ENCODE measurements at regions not wholly inside any gene's neighbourhood (a gene's known extent, or its start where the extent isn't known, plus 50 kb on each side); places are given as distances from the start of the nearest gene placed in this dataset.

DNA sequence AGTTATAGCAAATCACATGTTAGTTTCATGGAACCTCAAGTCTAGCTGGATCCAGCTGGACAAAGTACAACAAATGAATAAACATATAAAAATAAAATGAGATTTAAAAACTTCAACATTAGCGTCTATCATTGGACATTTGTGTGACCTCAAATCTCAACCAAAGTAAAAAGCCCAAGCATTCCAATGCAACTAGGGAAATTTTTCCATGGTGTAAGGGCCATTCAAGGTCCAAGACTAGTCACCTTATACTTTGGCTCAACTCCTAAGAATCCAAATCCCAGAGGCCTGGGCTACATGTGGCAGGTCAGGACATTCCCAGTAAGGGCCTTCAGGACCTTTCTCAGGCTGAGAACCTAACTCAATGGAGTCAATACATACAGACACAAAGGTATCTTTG, 137.4 kb upstream of the DMAC1 start:
- DNase-seq, result no peak

GRCh38 chr9:7936163-7936562, 136.6 kb upstream of the DMAC1 start:
- DNase-seq, result no peak

- peak; percentile 85 for DNase-seq
Observed at GRCh38 chr9:7935681-7936080, 136.1 kb upstream of the DMAC1 start.

DNA sequence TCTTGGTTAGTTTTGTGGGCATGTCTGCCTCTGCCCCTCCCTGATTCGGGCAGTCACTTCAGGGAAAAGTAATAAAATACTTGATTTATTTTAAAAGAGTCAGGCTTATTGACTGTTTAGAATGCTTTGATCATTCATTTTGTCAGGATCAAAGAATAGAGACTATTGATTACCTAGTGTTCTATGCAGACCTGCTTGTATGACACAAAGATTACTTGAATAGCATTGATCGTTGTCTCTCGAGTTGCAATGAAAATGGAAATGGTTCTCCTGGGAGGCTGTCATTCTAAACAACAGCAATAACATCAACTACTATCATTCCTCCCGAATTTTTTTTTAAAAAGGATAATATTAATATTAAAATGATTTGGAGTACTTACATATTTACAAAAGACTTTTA, 133.2 kb upstream of the DMAC1 start:
- no peak for DNase-seq

DNA sequence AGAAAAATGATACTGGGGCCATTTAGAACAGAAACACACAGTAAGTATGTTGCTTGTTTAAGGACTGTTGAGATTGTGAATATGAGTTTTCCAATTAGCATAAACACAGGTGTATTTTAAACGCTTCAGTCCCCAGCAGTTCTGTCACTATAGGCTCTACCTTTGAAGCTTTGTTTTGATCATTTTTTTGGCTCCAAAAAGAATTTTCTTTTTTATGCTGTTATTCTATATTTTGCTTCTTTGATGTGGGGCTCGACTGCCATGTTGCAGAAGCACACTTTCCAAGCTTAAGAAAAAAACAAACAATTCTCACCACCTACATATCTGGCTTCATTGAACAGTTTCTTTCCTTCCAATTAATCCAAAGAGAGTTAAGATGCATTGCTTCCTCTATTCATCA, 131.0 kb upstream of the DMAC1 start:
- no peak for DNase-seq

DNA sequence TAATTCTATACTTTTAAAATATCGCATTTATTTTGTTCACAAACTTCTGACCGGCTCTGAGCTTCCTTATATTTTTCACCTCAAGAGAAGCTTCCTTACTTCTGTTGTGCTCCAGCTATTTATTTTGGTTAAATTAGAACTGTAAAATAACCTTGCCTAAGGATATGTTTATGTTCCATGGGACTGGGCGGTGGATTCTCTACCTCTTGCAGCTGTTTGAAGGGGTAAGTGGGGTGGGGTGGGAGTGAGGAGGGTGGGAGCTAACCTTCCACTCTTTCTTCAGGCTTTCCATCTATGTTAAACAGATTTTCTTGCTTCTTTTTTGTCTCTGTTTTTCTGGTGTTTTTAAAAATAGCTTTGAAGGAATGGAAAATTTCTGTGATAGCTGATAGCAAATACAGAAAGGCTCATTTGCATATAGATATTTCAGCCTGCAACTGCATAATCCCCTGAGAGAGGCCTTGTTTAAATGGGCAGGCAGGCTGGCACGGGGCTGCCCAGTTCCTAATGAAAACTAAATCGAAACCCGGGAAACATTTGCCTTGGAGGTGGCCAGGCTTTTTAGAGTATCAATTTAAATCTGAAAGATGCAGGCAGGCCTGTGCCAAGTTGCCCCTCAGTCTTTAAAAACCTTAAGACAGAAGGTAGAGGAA, 122.1 kb upstream of the DMAC1 start:
- DNase-seq, result no peak

- no peak for DNase-seq
Observed at GRCh38 chr9:7912037-7912535, 112.5 kb upstream of the DMAC1 start.

DNA sequence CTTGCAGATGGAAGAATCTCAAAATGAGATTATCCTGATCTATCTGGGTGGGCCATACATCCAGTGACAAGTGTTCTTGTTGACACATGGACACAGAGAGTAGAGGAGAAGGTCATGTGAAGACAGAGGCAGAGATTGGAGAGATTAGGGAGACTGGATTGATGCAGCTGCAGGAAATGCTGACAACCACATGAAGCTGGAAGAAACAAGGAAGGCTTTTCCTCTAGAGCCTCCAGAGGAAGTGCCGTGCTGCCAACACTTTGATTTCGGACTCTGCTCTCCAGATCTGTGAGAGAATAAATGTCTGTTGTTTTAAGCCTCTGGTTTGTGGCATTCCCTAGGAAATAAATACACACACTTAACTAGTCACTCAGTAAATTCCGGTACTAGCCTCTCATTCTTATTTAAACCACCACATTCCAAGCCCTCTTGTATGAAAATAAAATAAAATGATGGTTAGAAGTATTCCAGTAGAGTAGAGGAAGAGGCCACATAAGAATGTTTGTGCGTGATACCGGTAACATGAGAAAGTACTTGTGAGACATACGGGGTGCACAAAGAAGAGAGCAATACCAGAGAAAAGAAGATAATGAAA, 110.9 kb upstream of the DMAC1 start:
- no peak for DNase-seq

- DNase-seq, result no peak
Observed at GRCh38 chr9:7909537-7909936, 110.0 kb upstream of the DMAC1 start.

DNA sequence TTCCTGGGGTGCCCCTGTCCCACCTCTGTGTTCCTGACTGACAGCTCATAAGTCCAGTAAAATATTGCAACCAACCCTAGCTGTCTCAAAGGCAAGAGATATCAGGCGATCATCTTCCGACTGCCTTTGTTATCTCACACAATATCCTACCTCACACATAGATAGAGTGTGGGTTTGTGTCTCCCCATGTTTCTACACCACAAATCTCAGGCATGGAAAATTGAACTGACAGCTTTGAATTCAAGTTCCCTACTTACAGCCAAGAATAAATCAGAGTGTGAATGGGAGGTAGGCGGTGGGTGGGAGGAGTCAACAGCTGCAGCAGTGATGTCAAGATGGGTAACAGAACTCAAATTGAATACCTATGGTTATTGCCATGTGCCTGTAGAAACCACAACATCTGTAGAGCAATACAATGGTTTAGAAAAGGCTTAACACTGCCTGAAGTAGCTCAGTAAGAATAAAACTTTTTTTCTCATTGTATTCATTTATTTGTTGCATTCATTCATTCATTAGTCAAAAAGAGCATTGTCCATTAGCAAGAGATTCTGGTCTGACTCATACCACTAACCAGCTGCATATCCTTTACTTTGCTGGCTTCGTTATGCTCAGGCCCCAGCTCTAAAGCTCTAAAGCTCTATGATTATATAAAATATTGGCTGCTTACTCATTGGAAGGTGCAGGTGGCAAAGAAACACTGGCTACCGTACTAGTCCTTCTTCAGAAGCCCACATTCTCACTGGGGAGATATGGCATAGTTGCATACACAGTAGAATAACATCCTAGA, 108.2 kb upstream of the DMAC1 start:
- DNase-seq, result no peak

- DNase-seq, result no peak
Observed at GRCh38 chr9:7906783-7907550, 107.4 kb upstream of the DMAC1 start.

- DNase-seq, result no peak
Observed at GRCh38 chr9:7901621-7902020, 102.0 kb upstream of the DMAC1 start.

DNA sequence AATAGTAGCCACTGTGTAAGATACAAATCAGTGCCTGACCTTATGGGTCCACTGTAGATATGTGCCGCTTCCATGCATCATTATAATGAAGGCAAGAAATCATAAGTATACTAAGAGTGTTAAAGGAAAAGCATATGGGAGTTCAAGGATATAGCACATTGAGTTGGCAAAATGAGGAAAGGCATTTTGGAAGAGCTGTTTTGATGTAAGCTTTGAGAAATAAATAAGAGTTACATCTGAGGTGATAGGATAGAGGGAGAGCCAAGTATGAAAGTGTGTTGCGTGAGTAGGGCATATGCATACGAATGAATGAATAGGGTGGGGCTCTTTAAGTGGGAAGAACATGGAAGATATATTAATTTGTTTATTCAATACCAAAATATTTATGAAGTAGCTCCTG, 101.0 kb upstream of the DMAC1 start:
- no peak for DNase-seq

DNA sequence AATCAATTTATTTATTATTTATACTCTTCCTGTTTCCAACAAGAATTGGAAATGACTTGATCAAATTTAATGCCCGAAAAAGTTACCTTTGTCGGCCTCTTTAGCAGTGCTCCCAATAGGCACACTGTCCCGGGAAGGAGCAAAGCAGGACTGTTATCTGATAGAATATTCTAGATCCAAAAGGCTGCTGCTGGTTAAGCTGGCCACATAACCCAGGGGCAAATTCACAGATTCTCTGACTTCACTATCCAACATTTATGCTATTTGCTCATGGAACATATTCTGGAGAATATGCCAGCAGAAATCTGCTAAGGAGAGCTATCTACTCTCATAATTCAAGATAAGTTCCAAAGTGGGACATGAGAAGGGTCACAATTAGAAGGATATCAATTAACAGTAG, 100.2 kb upstream of the DMAC1 start:
- no peak for DNase-seq

GRCh38 chr9:7894231-7894630, 94.7 kb upstream of the DMAC1 start:
- no peak for DNase-seq

DNA sequence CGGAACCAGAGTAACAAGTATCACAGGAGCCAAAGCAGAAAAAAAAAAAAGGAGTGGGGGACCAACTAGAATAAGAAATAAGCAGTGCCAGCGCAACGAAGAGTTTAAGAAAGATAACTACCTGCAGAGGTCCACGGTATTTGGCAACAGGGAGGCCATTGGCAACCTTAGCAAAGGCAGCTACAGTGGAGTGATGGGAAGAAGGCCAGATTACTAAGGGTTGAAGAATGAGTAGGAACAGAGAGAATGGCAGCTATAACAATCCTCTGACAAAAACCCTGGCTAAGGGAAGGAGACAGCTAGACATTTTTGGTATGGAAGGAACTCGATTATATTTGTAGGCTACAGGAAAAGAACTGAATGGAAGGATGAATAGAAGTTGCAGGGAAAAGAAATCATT, 93.4 kb upstream of the DMAC1 start:
- DNase-seq, result no peak

GRCh38 chr9:7879551-7880245, 80.1 kb upstream of the DMAC1 start:
- peak; percentile 42 for DNase-seq

DNA sequence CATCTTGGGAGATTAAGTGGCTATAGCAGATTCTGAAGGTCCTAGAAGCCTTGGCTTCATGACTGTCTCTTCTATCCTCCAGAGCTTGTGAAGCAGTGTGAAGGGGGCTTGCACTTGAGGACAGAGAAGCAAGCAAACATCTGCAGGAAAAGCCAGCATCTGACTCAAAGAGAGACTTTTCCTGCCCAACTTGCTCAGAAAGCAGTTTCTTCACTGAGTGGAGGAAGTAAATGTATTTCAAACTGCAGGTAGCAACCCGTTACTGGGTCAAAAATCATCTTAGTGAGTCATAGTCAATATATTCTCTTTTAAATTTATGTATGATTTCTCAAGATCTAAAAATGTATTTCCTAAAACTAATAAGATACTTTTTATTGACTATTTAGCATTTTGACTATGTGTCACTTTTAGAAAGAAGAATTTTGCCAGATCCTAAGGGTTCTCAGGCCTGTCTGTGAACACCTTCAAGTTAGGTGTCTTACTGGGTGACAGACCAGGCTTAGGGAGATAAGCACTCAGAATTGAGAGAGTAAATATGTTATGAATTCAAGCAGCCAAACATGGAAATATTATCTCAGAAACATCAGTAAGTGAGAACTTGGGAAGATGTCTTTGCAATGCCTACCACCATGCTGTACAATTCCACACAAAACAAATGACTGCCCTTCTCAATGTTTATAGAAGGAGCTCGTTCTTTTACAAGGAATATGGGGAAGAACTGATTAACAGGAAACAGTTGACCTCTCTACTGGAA, 72.6 kb upstream of the DMAC1 start:
- no peak for DNase-seq

- DNase-seq, result no peak
Observed at GRCh38 chr9:7869340-7869739, 69.8 kb upstream of the DMAC1 start.

DNA sequence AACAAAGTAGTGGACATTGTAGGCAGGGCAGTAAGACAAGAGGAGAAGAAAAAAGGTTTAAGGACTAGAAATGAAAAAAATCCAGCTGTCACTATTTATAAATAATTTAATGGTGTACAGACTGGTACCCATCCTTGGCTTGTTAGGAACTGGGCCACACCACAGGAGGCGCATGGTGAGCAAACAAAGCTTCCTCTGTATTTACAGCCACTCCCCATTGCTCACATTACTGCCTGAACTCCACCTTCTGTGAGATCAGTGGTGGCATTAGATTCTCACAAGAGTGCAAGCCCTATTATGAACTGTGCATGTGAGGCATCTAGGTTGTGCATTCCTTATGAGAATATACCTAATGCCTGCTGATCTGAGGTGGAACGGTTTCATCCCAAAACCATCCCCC, 62.6 kb upstream of the DMAC1 start:
- no peak for DNase-seq

GRCh38 chr9:7861086-7861485, 61.5 kb upstream of the DMAC1 start:
- DNase-seq, result no peak

DNA sequence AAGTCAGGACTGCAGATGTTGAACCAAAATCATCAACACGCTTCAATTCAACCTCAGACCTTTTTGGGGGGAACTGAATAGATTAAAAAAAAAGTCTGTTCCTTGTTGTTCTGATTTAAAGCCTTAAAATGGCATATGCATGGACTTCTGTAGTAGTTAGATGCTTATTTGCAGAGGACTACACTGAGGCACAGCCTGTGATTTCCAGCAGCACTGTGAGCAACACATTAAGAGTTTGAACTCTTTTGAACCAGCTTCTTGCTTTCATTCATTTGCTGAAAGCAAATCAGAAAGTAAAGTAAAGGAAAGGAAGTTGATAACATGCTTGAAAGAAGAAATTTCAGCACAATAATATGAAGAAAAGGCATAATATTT, 60.7 kb upstream of the DMAC1 start:
- no peak for DNase-seq
